H9 (cell line): ENCODE measurements at regions not wholly inside any gene's neighbourhood (a gene's known extent, or its start where the extent isn't known, plus 50 kb on each side); places are given as distances from the start of the nearest gene placed in this dataset.

Experiments used
- DNase-seq: peaks from one replicate; pipeline ENCODE4 v3.0.0-alpha.2; 2017
- H2AFZ ChIP-seq: one replicate; pipeline ENCODE4 v1.6.1; 2013; ENCODE audit warnings: mild to moderate bottlenecking, low read length, control low read depth, moderate library complexity
- H2AK5ac ChIP-seq: 2 replicates; pipeline ENCODE4 v1.6.1; 2013; ENCODE audit warnings: low read length, control low read depth, mixed read lengths; ENCODE audit not compliant: insufficient read length
- H2BK120ac ChIP-seq: one replicate; pipeline ENCODE4 v1.6.1; 2013; ENCODE audit warnings: low read depth, mild to moderate bottlenecking, low read length, control low read depth, inconsistent platforms; ENCODE audit not compliant: poor library complexity, severe bottlenecking
- H2BK12ac ChIP-seq: 2 replicates; pipeline ENCODE4 v1.6.1; 2013; ENCODE audit warnings: low read length, control low read depth, mixed read lengths, low read depth; ENCODE audit not compliant: insufficient read length
- H2BK15ac ChIP-seq: 2 replicates; pipeline ENCODE4 v1.6.1; 2013; ENCODE audit warnings: low read depth, low read length, control low read depth
- H2BK20ac ChIP-seq: one replicate; pipeline ENCODE4 v1.6.1; 2013; ENCODE audit warnings: low read depth, mild to moderate bottlenecking, low read length, control low read depth, inconsistent platforms; ENCODE audit not compliant: poor library complexity, severe bottlenecking
- H2BK5ac ChIP-seq: 2 replicates; pipeline ENCODE4 v1.6.1; 2013; ENCODE audit warnings: low read length, control low read depth, mixed read lengths; ENCODE audit not compliant: insufficient read length
- H3K14ac ChIP-seq: 2 replicates; pipeline ENCODE4 v1.6.1; 2013; ENCODE audit warnings: low read length, control low read depth; ENCODE audit not compliant: insufficient read depth
- H3K18ac ChIP-seq: 2 replicates; pipeline ENCODE4 v1.6.1; 2013; ENCODE audit warnings: low read depth, mild to moderate bottlenecking, mixed read lengths, low read length, control low read depth; ENCODE audit not compliant: insufficient read length
- H3K23ac ChIP-seq: 2 replicates; pipeline ENCODE4 v1.6.1; 2013; ENCODE audit warnings: low read length, control low read depth, mixed read lengths, low read depth; ENCODE audit not compliant: insufficient read length
- H3K23me2 ChIP-seq: 2 replicates; pipeline ENCODE4 v1.6.1; 2013; ENCODE audit warnings: low read depth, mild to moderate bottlenecking, mixed read lengths, low read length, control low read depth; ENCODE audit not compliant: insufficient read length, poor library complexity, severe bottlenecking
- H3K27ac ChIP-seq: 2 replicates; pipeline ENCODE4 v1.5.1; 2013; ENCODE audit warnings: low read length, control low read depth, mixed read lengths, low read depth; ENCODE audit not compliant: insufficient read length
- H3K27me3 ChIP-seq: 2 replicates; pipeline ENCODE4 v1.6.1; 2013; ENCODE audit warnings: low read length, control low read depth, inconsistent platforms; ENCODE audit not compliant: insufficient read depth
- H3K4ac ChIP-seq: 2 replicates; pipeline ENCODE4 v1.6.1; 2013; ENCODE audit warnings: low read depth, mild to moderate bottlenecking, control low read depth, inconsistent platforms, low read length, moderate library complexity
- H3K4me1 ChIP-seq: 2 replicates; pipeline ENCODE4 v1.6.1; 2013; ENCODE audit warnings: low read length, control low read depth, inconsistent platforms; ENCODE audit not compliant: insufficient read depth
- H3K4me2 ChIP-seq: 2 replicates; pipeline ENCODE4 v1.6.1; 2013; ENCODE audit warnings: low read length, control low read depth, mixed read lengths; ENCODE audit not compliant: insufficient read length, insufficient read depth
- H3K56ac ChIP-seq: 2 replicates; pipeline ENCODE4 v1.6.1; 2013; ENCODE audit warnings: low read depth, mild to moderate bottlenecking, mixed read lengths, low read length, control low read depth; ENCODE audit not compliant: insufficient read length
- H3K79me1 ChIP-seq: 2 replicates; pipeline ENCODE4 v1.6.1; 2013; ENCODE audit warnings: low read depth, mild to moderate bottlenecking, moderate library complexity, low read length, control low read depth, inconsistent platforms; ENCODE audit not compliant: insufficient read depth, poor library complexity, severe bottlenecking
- H3K79me2 ChIP-seq: 2 replicates; pipeline ENCODE4 v1.6.1; 2013; ENCODE audit warnings: low read length, control low read depth, inconsistent platforms; ENCODE audit not compliant: insufficient read depth
- H3K9ac ChIP-seq: 2 replicates; pipeline ENCODE4 v1.6.1; 2013; ENCODE audit warnings: low read length, control low read depth, mixed read lengths; ENCODE audit not compliant: insufficient read length; ENCODE audit errors: extremely low read depth
- H3K9me3 ChIP-seq: one replicate; pipeline ENCODE4 v1.6.1; 2013; ENCODE audit warnings: low read depth, low read length, inconsistent platforms; ENCODE audit not compliant: control insufficient read depth
- H3T11ph ChIP-seq: one replicate; pipeline ENCODE4 v1.6.1; 2013; ENCODE audit warnings: mild to moderate bottlenecking, low read length, control low read depth, inconsistent platforms
- H4K20me1 ChIP-seq: one replicate; pipeline ENCODE4 v1.6.1; 2013; ENCODE audit not compliant: control insufficient read depth, insufficient read length, insufficient read depth
- H4K5ac ChIP-seq: 2 replicates; pipeline ENCODE4 v1.6.1; 2013; ENCODE audit warnings: low read depth, mild to moderate bottlenecking, mixed read lengths, low read length, control low read depth; ENCODE audit not compliant: insufficient read length
- H4K8ac ChIP-seq: replicated peaks from 2 replicates; pipeline ENCODE4 v1.6.1; 2013; ENCODE audit warnings: low read length, control low read depth, mixed read lengths, low read depth; ENCODE audit not compliant: insufficient read length
- H4K91ac ChIP-seq: 2 replicates; pipeline ENCODE4 v1.6.1; 2013; ENCODE audit warnings: low read depth, mild to moderate bottlenecking, moderate library complexity, mixed read lengths, low read length, control low read depth; ENCODE audit not compliant: insufficient read length
- H3K27ac Mint-ChIP-seq, 3 experiments: 2 replicates in 2 of 3; 3 replicates in 1 of 3; pipeline ENCODE4 v1.8.0; 2020 to 2021; ENCODE audit warnings: mixed read lengths in 3 of 3, mild to moderate bottlenecking in 1 of 3, moderate library complexity in 1 of 3
- H3K27me3 Mint-ChIP-seq: 2 replicates; pipeline ENCODE4 v1.8.0; 2021; ENCODE audit warnings: low read depth, mild to moderate bottlenecking, moderate library complexity, mixed read lengths
- H3K36me3 Mint-ChIP-seq, 3 experiments: 2 replicates in 2 of 3; 3 replicates in 1 of 3; pipeline ENCODE4 v1.8.0; 2020 to 2021; ENCODE audit warnings: low read depth in 3 of 3, mixed read lengths in 3 of 3; ENCODE audit not compliant: insufficient read depth in 1 of 3
- H3K4me1 Mint-ChIP-seq, 2 experiments: 2 replicates each; pipeline ENCODE4 v1.8.0; 2020; ENCODE audit warnings: mixed read lengths in 2 of 2
- H3K4me3 Mint-ChIP-seq, 2 experiments: 2 replicates in 1 of 2; 3 replicates in 1 of 2; pipeline ENCODE4 v1.8.0; 2020 to 2021; ENCODE audit warnings: mild to moderate bottlenecking in 2 of 2, mixed read lengths in 2 of 2, moderate library complexity in 1 of 2
- H3K9me3 Mint-ChIP-seq, 2 experiments: 2 replicates in 1 of 2; 3 replicates in 1 of 2; pipeline ENCODE4 v1.8.0; 2020; ENCODE audit warnings: mild to moderate bottlenecking in 2 of 2, mixed read lengths in 2 of 2, moderate library complexity in 1 of 2
- WGBS: extraction: QIAGEN DNeasy Blood & Tissue Kit; methylation state at CpG from one replicate; pipeline ENCODE4 v1.1.7; 2013; ENCODE audit warnings: missing lambda C conversion rate, low lambda C conversion rate, mixed read lengths; ENCODE audit not compliant: insufficient read length; ENCODE audit errors: extremely low coverage; 5-methylcytosine and 5-hydroxymethylcytosine counted together
- TF ChIP-seq, protein P1 (sequence below): fragments of 200-600 bp; sonication (generic); conservative IDR thresholded peaks from 3 replicates; pipeline ENCODE4 v1.8.0; 2021; ENCODE audit warnings: antibody characterized with exemption, mild to moderate bottlenecking

DNA sequence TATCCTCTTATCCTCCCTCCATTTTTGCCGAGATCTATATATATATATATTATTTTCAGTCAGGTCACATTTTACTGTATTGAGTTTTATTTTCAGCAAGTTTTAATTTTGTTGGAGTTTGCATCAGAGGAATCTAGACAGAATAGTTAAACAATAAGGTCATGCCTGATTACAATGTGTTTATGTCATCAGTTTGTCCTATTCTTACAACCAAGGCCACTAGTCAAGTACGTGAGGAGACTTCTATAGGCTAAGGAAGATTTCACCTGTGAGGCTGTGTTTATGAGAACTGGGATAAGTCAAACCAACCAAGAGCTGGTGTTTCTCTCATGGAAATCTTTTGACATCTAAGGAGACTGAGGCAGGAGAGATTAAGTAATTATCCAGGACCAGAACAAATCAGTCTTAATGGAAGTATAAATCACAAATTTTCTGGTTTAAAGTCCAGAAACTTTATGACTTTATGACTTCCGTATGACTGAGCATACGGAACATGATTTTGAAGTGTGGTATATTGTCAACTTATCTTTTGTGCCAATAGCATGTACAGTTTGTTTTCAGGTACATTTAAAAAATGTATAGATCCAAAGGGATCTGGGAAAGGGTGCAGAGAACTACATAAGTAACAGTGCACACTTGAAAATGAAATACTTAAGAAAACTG lies 100.0 kb upstream of the DTNA start:
- peaks cover 2 to 4% of the 10 kb centered on the region in 2 experiments; a peak in 3 of 4 replicates for H3K4me1 Mint-ChIP-seq
- Histone ChIP-seq H2BK20ac (no peak overlapping the region), H3K27ac (no peak overlapping the region)

More for the DNA sequence above, 100.0 kb upstream of the DTNA start:
- Histone ChIP-seq H4K8ac (no peak overlapping the region), H2AFZ (no peak overlapping the region), H3K4ac (no peak overlapping the region), H4K20me1 (no peaks in the 10 kb centered on the region), H3K27me3 (no peaks in the 10 kb centered on the region), H3K9me3 (no peaks in the 10 kb centered on the region), H4K5ac (no peak overlapping the region), H3K14ac (no peak overlapping the region), H2AK5ac (no peak overlapping the region), H3K23ac (no peak overlapping the region), H2BK15ac (no peak overlapping the region), H3K4me2 (no peak overlapping the region), H3K23me2 (no peaks in the 10 kb centered on the region), H2BK5ac (no peak overlapping the region), H3K79me1 (no peaks in the 10 kb centered on the region), H3K4me1 (no peaks in the 10 kb centered on the region; the same call in 1 of the 2 replicates), H3K79me2 (no peaks in the 10 kb centered on the region), H3K9ac (no peak overlapping the region), H3T11ph (no peak overlapping the region), H2BK120ac (no peak overlapping the region), H2BK12ac (no peak overlapping the region), H4K91ac (no peak overlapping the region), H3K18ac (no peak overlapping the region), H3K56ac (no peak overlapping the region)
- Mint-ChIP-seq H3K27ac (no peak overlapping the region), H3K27me3 (no peaks in the 10 kb centered on the region; the same call in 1 of the 2 replicates), H3K4me3 (no peak overlapping the region), H3K36me3 (peaks cover 0 to 3% (median 1%) of the 10 kb centered on the region in 3 experiments; a peak in 2 of 7 replicates), H3K9me3 (no peaks in the 10 kb centered on the region)
- WGBS = no CpG with 5 or more reads among the region's 4 CpGs
- TF ChIP-seq, protein P1, sequence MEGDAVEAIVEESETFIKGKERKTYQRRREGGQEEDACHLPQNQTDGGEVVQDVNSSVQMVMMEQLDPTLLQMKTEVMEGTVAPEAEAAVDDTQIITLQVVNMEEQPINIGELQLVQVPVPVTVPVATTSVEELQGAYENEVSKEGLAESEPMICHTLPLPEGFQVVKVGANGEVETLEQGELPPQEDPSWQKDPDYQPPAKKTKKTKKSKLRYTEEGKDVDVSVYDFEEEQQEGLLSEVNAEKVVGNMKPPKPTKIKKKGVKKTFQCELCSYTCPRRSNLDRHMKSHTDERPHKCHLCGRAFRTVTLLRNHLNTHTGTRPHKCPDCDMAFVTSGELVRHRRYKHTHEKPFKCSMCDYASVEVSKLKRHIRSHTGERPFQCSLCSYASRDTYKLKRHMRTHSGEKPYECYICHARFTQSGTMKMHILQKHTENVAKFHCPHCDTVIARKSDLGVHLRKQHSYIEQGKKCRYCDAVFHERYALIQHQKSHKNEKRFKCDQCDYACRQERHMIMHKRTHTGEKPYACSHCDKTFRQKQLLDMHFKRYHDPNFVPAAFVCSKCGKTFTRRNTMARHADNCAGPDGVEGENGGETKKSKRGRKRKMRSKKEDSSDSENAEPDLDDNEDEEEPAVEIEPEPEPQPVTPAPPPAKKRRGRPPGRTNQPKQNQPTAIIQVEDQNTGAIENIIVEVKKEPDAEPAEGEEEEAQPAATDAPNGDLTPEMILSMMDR = no peak
- DNase-seq = no peak
